ENCODE measurements at regions not wholly inside any gene's neighbourhood (a gene's known extent, or its start where the extent isn't known, plus 50 kb on each side); places are given as distances from the start of the nearest gene placed in this dataset.

DNA sequence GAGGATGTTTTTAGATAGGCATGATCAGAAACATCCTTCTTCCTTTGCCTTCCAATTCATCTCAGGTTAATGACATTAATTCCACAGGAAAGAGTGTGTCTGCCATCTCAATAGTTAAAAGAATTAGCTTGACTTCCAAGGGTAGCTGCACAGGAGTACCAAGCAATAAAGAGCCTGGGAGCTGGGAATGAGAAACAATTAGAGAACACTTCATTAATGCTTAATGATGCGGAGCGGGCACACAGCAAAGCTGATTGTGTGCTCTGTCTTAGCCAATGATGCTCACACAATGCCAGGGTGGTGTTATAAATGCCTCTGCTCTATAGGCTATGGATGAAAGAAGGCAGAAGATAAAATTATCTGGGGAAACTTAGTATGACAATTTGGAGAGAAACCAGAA lies 1052.5 kb upstream of the LCORL start:
- TF ChIP-seq EP300 (IDR thresholded peaks at IDR 0.05) (no peak), POLR2A (IDR thresholded peaks at IDR 0.05) (no peak)
- TF ChIP-seq, protein P1, sequence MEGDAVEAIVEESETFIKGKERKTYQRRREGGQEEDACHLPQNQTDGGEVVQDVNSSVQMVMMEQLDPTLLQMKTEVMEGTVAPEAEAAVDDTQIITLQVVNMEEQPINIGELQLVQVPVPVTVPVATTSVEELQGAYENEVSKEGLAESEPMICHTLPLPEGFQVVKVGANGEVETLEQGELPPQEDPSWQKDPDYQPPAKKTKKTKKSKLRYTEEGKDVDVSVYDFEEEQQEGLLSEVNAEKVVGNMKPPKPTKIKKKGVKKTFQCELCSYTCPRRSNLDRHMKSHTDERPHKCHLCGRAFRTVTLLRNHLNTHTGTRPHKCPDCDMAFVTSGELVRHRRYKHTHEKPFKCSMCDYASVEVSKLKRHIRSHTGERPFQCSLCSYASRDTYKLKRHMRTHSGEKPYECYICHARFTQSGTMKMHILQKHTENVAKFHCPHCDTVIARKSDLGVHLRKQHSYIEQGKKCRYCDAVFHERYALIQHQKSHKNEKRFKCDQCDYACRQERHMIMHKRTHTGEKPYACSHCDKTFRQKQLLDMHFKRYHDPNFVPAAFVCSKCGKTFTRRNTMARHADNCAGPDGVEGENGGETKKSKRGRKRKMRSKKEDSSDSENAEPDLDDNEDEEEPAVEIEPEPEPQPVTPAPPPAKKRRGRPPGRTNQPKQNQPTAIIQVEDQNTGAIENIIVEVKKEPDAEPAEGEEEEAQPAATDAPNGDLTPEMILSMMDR (IDR thresholded peaks at IDR 0.05) = no peak
